ENCODE measurements at regions not wholly inside any gene's neighbourhood (a gene's known extent, or its start where the extent isn't known, plus 50 kb on each side); places are given as distances from the start of the nearest gene placed in this dataset.

- Histone ChIP-seq H3K27me3 (no peaks in the 10 kb centered on the region), H3K4me1 (no peaks in the 10 kb centered on the region), H3K27ac (no peak overlapping the region), H3K36me3 (no peaks in the 10 kb centered on the region), H3K4me3 (no peak overlapping the region), H3K9me3 (no peaks in the 10 kb centered on the region)
- DNase-seq, result no peak
- ATAC-seq, result no peak
- intact Hi-C loops (cut with DNase I), result no loop called here
- TF ChIP-seq CTCF (IDR thresholded peaks at IDR 0.05), result no peak
Measured at GRCh38 chr7:156400046-156400445, 240.5 kb upstream of the RNF32 start.

GRCh38 chr7:156397249-156397648, 243.3 kb upstream of the RNF32 start:
- intact Hi-C loops (cut with DNase I), result no loop called here

GRCh38 chr7:156389116-156389692, 251.4 kb upstream of the RNF32 start:
- no peak for ATAC-seq
- TF ChIP-seq CTCF (IDR thresholded peaks at IDR 0.05), result no peak

More at GRCh38 chr7:156397249-156397648, 243.3 kb upstream of the RNF32 start:
- H3K4me1 ChIP-seq, result no peaks in the 10 kb centered on the region
- no peaks in the 10 kb centered on the region for H3K27me3 ChIP-seq
- no peaks in the 10 kb centered on the region for H3K36me3 ChIP-seq
- no peak for ATAC-seq
- DNase-seq, result no peak
- H3K4me3 ChIP-seq, result no peak overlapping the region
- no peak overlapping the region for H3K27ac ChIP-seq
- no peak for TF ChIP-seq CTCF (IDR thresholded peaks at IDR 0.05)
- no peaks in the 10 kb centered on the region for H3K9me3 ChIP-seq

GRCh38 chr7:156386097-156386496, 254.5 kb upstream of the RNF32 start:
- intact Hi-C loops (cut with DNase I), result no loop called here
- no peak overlapping the region for H3K4me3 ChIP-seq
- peak in 2 of 4 donors; percentile 16 to 33 for DNase-seq
- peak; percentile 26 for ATAC-seq
- no peak overlapping the region for H3K27ac ChIP-seq
- no peak for TF ChIP-seq CTCF (IDR thresholded peaks at IDR 0.05)
- no peaks in the 10 kb centered on the region for H3K27me3 ChIP-seq
- H3K9me3 ChIP-seq, result no peaks in the 10 kb centered on the region
- no peaks in the 10 kb centered on the region for H3K36me3 ChIP-seq
- no peaks in the 10 kb centered on the region for H3K4me1 ChIP-seq

More at GRCh38 chr7:156389116-156389692, 251.4 kb upstream of the RNF32 start:
- no peak overlapping the region for H3K4me3 ChIP-seq
- H3K27me3 ChIP-seq, result no peaks in the 10 kb centered on the region
- H3K36me3 ChIP-seq, result no peaks in the 10 kb centered on the region
- DNase-seq, result no peak
- no peaks in the 10 kb centered on the region for H3K4me1 ChIP-seq
- intact Hi-C loops (cut with DNase I), result no loop called here
- no peaks in the 10 kb centered on the region for H3K9me3 ChIP-seq
- no peak overlapping the region for H3K27ac ChIP-seq

GRCh38 chr7:156384706-156385105, 255.9 kb upstream of the RNF32 start:
- TF ChIP-seq CTCF (IDR thresholded peaks at IDR 0.05), result no peak
- Histone ChIP-seq H3K9me3 (no peaks in the 10 kb centered on the region), H3K4me3 (no peak overlapping the region), H3K27me3 (no peaks in the 10 kb centered on the region), H3K36me3 (no peaks in the 10 kb centered on the region), H3K27ac (no peak overlapping the region), H3K4me1 (no peaks in the 10 kb centered on the region)
- no peak for ATAC-seq
- intact Hi-C loops (cut with DNase I), result no loop called here
- DNase-seq, result no peak

Measured in left lung (tissue), 4 donors.